IMR-90 (cell line): ENCODE measurements at regions not wholly inside any gene's neighbourhood (a gene's known extent, or its start where the extent isn't known, plus 50 kb on each side); places are given as distances from the start of the nearest gene placed in this dataset.

Experiments
- ATAC-seq: fragments of 200-7000 bp; cut with Tn5 transposase; 2 replicates; pipeline ENCODE4 v1.9.1; 2020; ENCODE audit warnings: low read depth, mild to moderate bottlenecking, moderate library complexity
- BruUV-seq: library from RNA; stranded (reverse); fragments of 400-500 nt; replicated peaks from 2 replicates; lab custom pipeline; 2021; lab: Mats Ljungman, UMichigan
- CTCF ChIA-PET: fragments of 300-600 bp; formaldehyde crosslinking; extraction: SDS; loops from one replicate; lab custom pipeline; 2021; ENCODE audit warnings: antibody characterized with exemption; lab: Yijun Ruan, JAX
- POLR2A ChIA-PET: fragments of 300-600 bp; sonication (Branson Sonifier 250); formaldehyde crosslinking; loops from one replicate; lab custom pipeline; 2022; ENCODE audit warnings: antibody characterized with exemption; ENCODE audit not compliant: unreplicated experiment; lab: Charles Lee
- DNase-seq: peaks from one replicate; pipeline ENCODE4 v3.0.0; 2013
- H2AFZ ChIP-seq: replicated peaks from 2 replicates; pipeline ENCODE3; 2013; ENCODE audit warnings: low read length, mild to moderate bottlenecking; ENCODE audit not compliant: poor library complexity
- H2AK5ac ChIP-seq: 2 replicates; pipeline ENCODE4 v1.6.1; 2013; ENCODE audit warnings: low read depth, low read length, inconsistent platforms
- H2AK9ac ChIP-seq: replicated peaks from 2 replicates; pipeline ENCODE3; 2013; ENCODE audit warnings: mild to moderate bottlenecking, low read depth, low read length, moderate library complexity; ENCODE audit not compliant: poor library complexity
- H2BK120ac ChIP-seq: 2 replicates; pipeline ENCODE4 v1.6.1; 2013; ENCODE audit warnings: low read depth, low read length, inconsistent platforms
- H2BK15ac ChIP-seq: 3 replicates; pipeline ENCODE4 v1.6.1; 2013; ENCODE audit warnings: low read depth, low read length, inconsistent platforms
- H2BK20ac ChIP-seq: 2 replicates; pipeline ENCODE4 v1.6.1; 2013; ENCODE audit warnings: low read depth, mild to moderate bottlenecking, inconsistent platforms, low read length, moderate library complexity
- H2BK5ac ChIP-seq: 2 replicates; pipeline ENCODE4 v1.6.1; 2013; ENCODE audit warnings: mild to moderate bottlenecking, low read depth, low read length, inconsistent platforms; ENCODE audit not compliant: poor library complexity, severe bottlenecking
- H3K14ac ChIP-seq: replicated peaks from 2 replicates; pipeline ENCODE4 v1.6.1; 2013; ENCODE audit warnings: low read depth, low read length, inconsistent platforms
- H3K18ac ChIP-seq: 2 replicates; pipeline ENCODE4 v1.6.1; 2013; ENCODE audit warnings: low read depth, low read length, control low read depth
- H3K23ac ChIP-seq: 2 replicates; pipeline ENCODE4 v1.6.1; 2013; ENCODE audit warnings: low read depth, low read length, inconsistent platforms
- H3K27ac ChIP-seq: 2 replicates; pipeline ENCODE4 v1.5.1; 2013; ENCODE audit warnings: mild to moderate bottlenecking, control low read depth, low read length; ENCODE audit not compliant: insufficient read depth
- H3K27me3 ChIP-seq: 2 replicates; pipeline ENCODE4 v1.6.1; 2013; ENCODE audit warnings: low read length; ENCODE audit not compliant: control insufficient read depth, insufficient read depth
- H3K36me3 ChIP-seq: 2 replicates; pipeline ENCODE4 v1.6.1; 2013; ENCODE audit warnings: low read length, mixed read lengths; ENCODE audit not compliant: control insufficient read depth, insufficient read depth
- H3K4ac ChIP-seq: 2 replicates; pipeline ENCODE4 v1.6.1; 2013; ENCODE audit warnings: low read depth, low read length, inconsistent platforms
- H3K4me1 ChIP-seq: 2 replicates; pipeline ENCODE4 v1.6.1; 2013; ENCODE audit warnings: low read length, mixed read lengths; ENCODE audit not compliant: control insufficient read depth, insufficient read depth
- H3K4me2 ChIP-seq: 2 replicates; pipeline ENCODE4 v1.6.1; 2013; ENCODE audit warnings: low read depth, mild to moderate bottlenecking, control low read depth, low read length, moderate library complexity
- H3K4me3 ChIP-seq: 2 replicates; pipeline ENCODE4 v1.5.1; 2013; ENCODE audit warnings: low read depth, mild to moderate bottlenecking, control low read depth, low read length, moderate library complexity; ENCODE audit not compliant: insufficient read depth
- H3K56ac ChIP-seq: 2 replicates; pipeline ENCODE4 v1.6.1; 2013; ENCODE audit warnings: low read length, inconsistent platforms; ENCODE audit not compliant: insufficient read depth; ENCODE audit errors: extremely low read depth
- H3K79me1 ChIP-seq, 2 experiments: 2 replicates each; pipeline ENCODE4 v1.6.1; 2013; ENCODE audit warnings: low read length in 2 of 2, inconsistent platforms in 1 of 2, low read depth in 1 of 2
- H3K9ac ChIP-seq: 2 replicates; pipeline ENCODE4 v1.6.1; 2013; ENCODE audit warnings: low read depth, low read length, control low read depth
- H3K9me1 ChIP-seq: 2 replicates; pipeline ENCODE4 v1.6.1; 2013; ENCODE audit warnings: low read length, inconsistent platforms; ENCODE audit not compliant: insufficient read depth
- H3K9me3 ChIP-seq: 2 replicates; pipeline ENCODE4 v1.6.1; 2013; ENCODE audit warnings: low read length; ENCODE audit not compliant: control insufficient read depth, insufficient read depth
- H4K20me1 ChIP-seq: 2 replicates; pipeline ENCODE4 v1.6.1; 2013; ENCODE audit warnings: low read length, inconsistent platforms; ENCODE audit not compliant: insufficient read depth
- H4K5ac ChIP-seq: 2 replicates; pipeline ENCODE4 v1.6.1; 2013; ENCODE audit warnings: mild to moderate bottlenecking, low read depth, low read length, control low read depth
- H4K8ac ChIP-seq, 2 experiments: 2 replicates each; pipeline ENCODE4 v1.6.1; 2013; ENCODE audit warnings: low read depth in 2 of 2, low read length in 2 of 2, control low read depth in 1 of 2, inconsistent platforms in 1 of 2
- H4K91ac ChIP-seq: 2 replicates; pipeline ENCODE4 v1.6.1; 2013; ENCODE audit warnings: low read depth, low read length, inconsistent platforms; ENCODE audit not compliant: insufficient read depth
- BHLHE40 ChIP-seq: fragments of 150-350 bp; IDR thresholded peaks from 2 replicates; pipeline ENCODE4 v1.6.1; 2016; ENCODE audit warnings: mild to moderate bottlenecking, low read depth, low read length
- CHD1 ChIP-seq: IDR thresholded peaks from 2 replicates; pipeline ENCODE4 v1.6.1; 2012; ENCODE audit warnings: low read depth, low read length, improper control_type of control experiment
- CTCF ChIP-seq: conservative IDR thresholded peaks from 2 replicates; pipeline ENCODE4 v1.5.1; 2012; ENCODE audit warnings: mild to moderate bottlenecking, low read depth, low read length, improper control_type of control experiment
- FOS ChIP-seq: fragments of 150-350 bp; IDR thresholded peaks from 2 replicates; pipeline ENCODE4 v1.6.1; 2016; ENCODE audit warnings: low read depth, low read length
- MXI1 ChIP-seq: IDR thresholded peaks from 2 replicates; pipeline ENCODE4 v1.6.1; 2012; ENCODE audit warnings: low read depth, mild to moderate bottlenecking, low read length, moderate library complexity, borderline replicate concordance
- POLR2A ChIP-seq: IDR thresholded peaks from 2 replicates; pipeline ENCODE4 v1.6.1; 2012; ENCODE audit warnings: mild to moderate bottlenecking, low read depth, low read length
- RAD21 ChIP-seq: IDR thresholded peaks from 2 replicates; pipeline ENCODE4 v1.6.1; 2012; ENCODE audit warnings: low read length, improper control_type of control experiment
- RCOR1 ChIP-seq: IDR thresholded peaks from 2 replicates; pipeline ENCODE4 v1.6.1; 2012; ENCODE audit warnings: mild to moderate bottlenecking, low read length, improper control_type of control experiment; ENCODE audit not compliant: insufficient replicate concordance
- SMC3 ChIP-seq: fragments of 150-350 bp; IDR thresholded peaks from 2 replicates; pipeline ENCODE4 v1.6.1; 2016; ENCODE audit warnings: low read depth, mild to moderate bottlenecking, antibody characterized with exemption, low read length, moderate library complexity
- USF2 ChIP-seq: fragments of 150-350 bp; IDR thresholded peaks from 2 replicates; pipeline ENCODE4 v1.6.1; 2017; ENCODE audit warnings: mild to moderate bottlenecking, antibody characterized with exemption, low read length, low read depth
- WGBS, 2 experiments: methylation state at CpG; one replicate each; pipeline versions ENCODE4 v1.1.5 to v1.1.7; 2013; ENCODE audit warnings: missing lambda C conversion rate in 2 of 2; ENCODE audit not compliant: insufficient read length in 1 of 2; ENCODE audit errors: extremely low coverage in 2 of 2; 5-methylcytosine and 5-hydroxymethylcytosine counted together
- dilution Hi-C: fragments of 300-500 bp; cut with HindIII; formaldehyde crosslinking; loops from one replicate; pipeline ENCODE4 v1.14.3; 2018; ENCODE audit warnings: low sequenced_read_pairs; ENCODE audit not compliant: unreplicated experiment
- in situ Hi-C: fragments of 300-500 bp; cut with MboI; formaldehyde crosslinking; loops from 3 replicates; pipeline ENCODE4 v1.14.3; 2019; ENCODE audit warnings: low sequenced_read_pairs, inconsistent platforms, mixed read lengths
- intact Hi-C: fragments of 100-400 bp; cut with micrococcal nuclease; formaldehyde crosslinking; loops from 2 replicates; pipeline ENCODE4 v1.10.0; 2022

- H4K5ac ChIP-seq = no peak overlapping the region
- no peak overlapping the region for H3K23ac ChIP-seq
- H2BK20ac ChIP-seq = no peak overlapping the region
- H3K18ac ChIP-seq = no peak overlapping the region
- intact Hi-C loops (no loop called here), in situ Hi-C loops (no loop called here), dilution Hi-C loops (no loop called here)
- WGBS, 2 experiments = 11% methylated on average over 4 of the region's 14 CpGs; no CpG with 5 or more reads in 1 of the 2 experiments
- H2AK9ac ChIP-seq = no peak overlapping the region
- no peaks in the 10 kb centered on the region for H3K27me3 ChIP-seq
- H3K9ac ChIP-seq = no peak overlapping the region
- no peaks in the 10 kb centered on the region for H4K20me1 ChIP-seq
- H3K9me1 ChIP-seq = no peaks in the 10 kb centered on the region
- no peak overlapping the region for H3K14ac ChIP-seq
- no peak overlapping the region for H3K27ac ChIP-seq
- H3K79me1 ChIP-seq = no peaks in the 10 kb centered on the region
- no peak overlapping the region for H2BK15ac ChIP-seq
- ChIA-PET POLR2A (no interaction called here), CTCF (no interaction called here)
- H3K9me3 ChIP-seq = peaks cover 46% of the 10 kb centered on the region
- H3K4me3 ChIP-seq = no peak overlapping the region
- H2BK120ac ChIP-seq = no peak overlapping the region
- no TSS peak for BruUV-seq
- H3K4me1 ChIP-seq = no peaks in the 10 kb centered on the region
- DNase-seq (no peak), ATAC-seq (no peak)
- no peak overlapping the region for H2BK5ac ChIP-seq
- no peak overlapping the region for H2AK5ac ChIP-seq
- H3K36me3 ChIP-seq = no peaks in the 10 kb centered on the region
- no peak overlapping the region for H4K91ac ChIP-seq
- no peak overlapping the region for H3K4ac ChIP-seq
- no peak overlapping the region for H2AFZ ChIP-seq
- H3K56ac ChIP-seq = no peak overlapping the region
- H3K4me2 ChIP-seq = no peak overlapping the region
- TF ChIP-seq SMC3 (no peak), CHD1 (no peak), USF2 (no peak), CTCF (no peak), MXI1 (no peak), FOS (no peak), BHLHE40 (no peak), RAD21 (no peak), POLR2A (no peak), RCOR1 (no peak)
- no peak overlapping the region for H4K8ac ChIP-seq
Observed at GRCh38 chr1:5267603-5268235, 613.3 kb downstream of the AJAP1 start.
